ENCODE measurements at regions not wholly inside any gene's neighbourhood (a gene's known extent, or its start where the extent isn't known, plus 50 kb on each side); places are given as distances from the start of the nearest gene placed in this dataset.

GRCh38 chr17:73754886-73755400, 110.7 kb upstream of the SDK2 start:
- no peak for TF ChIP-seq CTCF (IDR thresholded peaks at IDR 0.05)
- TF ChIP-seq POLR2AphosphoS5 (IDR thresholded peaks at IDR 0.05) = no peak

Measured in prostate gland (tissue), 2 donors.